ENCODE measurements at regions not wholly inside any gene's neighbourhood (a gene's known extent, or its start where the extent isn't known, plus 50 kb on each side); places are given as distances from the start of the nearest gene placed in this dataset.

DNA sequence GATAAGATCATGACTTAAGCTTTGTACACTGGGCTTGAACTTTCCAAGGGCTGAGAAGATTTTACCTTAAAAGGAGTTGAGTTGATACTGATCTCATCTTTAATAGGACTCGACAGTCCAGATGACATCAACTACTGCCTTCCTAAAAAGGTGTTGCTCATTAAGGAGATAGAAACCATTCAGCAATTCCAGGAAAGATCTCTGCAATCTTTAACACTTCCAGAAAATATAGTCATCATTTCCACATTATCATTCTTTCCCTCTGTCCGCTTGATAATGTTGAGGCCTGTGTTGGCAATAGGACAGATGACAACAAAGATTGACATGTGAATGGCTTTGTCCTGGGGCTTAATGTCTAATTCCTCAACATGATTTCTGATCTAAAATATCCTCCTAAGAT lies 145.4 kb upstream of the C1orf21 start (continued):
- TF ChIP-seq PHF8 (conservative IDR thresholded peaks at IDR 0.05; ENCODE audit: low read depth, low read length) (no peak), FOSL1 (IDR thresholded peaks at IDR 0.05; ENCODE audit: insufficient read depth, low read depth, low read length) (no peak), TBP (IDR thresholded peaks at IDR 0.05; ENCODE audit: low read depth, low read length) (no peak), RNF2 (IDR thresholded peaks at IDR 0.05; ENCODE audit: borderline replicate concordance, low read depth, low read length, missing control alignments, poor library complexity, severe bottlenecking) (no peak), ASH2L (IDR thresholded peaks at IDR 0.05; ENCODE audit: low read length) (no peak), CREB1 (IDR thresholded peaks at IDR 0.05) (no peak), SP2 (IDR thresholded peaks at IDR 0.05; ENCODE audit: low read length) (no peak)
- TF ChIP-seq, protein P1, sequence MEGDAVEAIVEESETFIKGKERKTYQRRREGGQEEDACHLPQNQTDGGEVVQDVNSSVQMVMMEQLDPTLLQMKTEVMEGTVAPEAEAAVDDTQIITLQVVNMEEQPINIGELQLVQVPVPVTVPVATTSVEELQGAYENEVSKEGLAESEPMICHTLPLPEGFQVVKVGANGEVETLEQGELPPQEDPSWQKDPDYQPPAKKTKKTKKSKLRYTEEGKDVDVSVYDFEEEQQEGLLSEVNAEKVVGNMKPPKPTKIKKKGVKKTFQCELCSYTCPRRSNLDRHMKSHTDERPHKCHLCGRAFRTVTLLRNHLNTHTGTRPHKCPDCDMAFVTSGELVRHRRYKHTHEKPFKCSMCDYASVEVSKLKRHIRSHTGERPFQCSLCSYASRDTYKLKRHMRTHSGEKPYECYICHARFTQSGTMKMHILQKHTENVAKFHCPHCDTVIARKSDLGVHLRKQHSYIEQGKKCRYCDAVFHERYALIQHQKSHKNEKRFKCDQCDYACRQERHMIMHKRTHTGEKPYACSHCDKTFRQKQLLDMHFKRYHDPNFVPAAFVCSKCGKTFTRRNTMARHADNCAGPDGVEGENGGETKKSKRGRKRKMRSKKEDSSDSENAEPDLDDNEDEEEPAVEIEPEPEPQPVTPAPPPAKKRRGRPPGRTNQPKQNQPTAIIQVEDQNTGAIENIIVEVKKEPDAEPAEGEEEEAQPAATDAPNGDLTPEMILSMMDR (IDR thresholded peaks at IDR 0.05; ENCODE audit: control extremely low read depth in 1 of 3, insufficient read depth in 1 of 3, low read depth in 1 of 3, low read length in 3 of 3) = no peak
